ENCODE measurements at regions not wholly inside any gene's neighbourhood (a gene's known extent, or its start where the extent isn't known, plus 50 kb on each side); places are given as distances from the start of the nearest gene placed in this dataset.

GRCh38 chr21:38156200-38156599 lies 100.6 kb upstream of the KCNJ15 start:
- Histone ChIP-seq H3K9me2 (ENCODE audit: low read depth, low read length) (no peaks in the 10 kb centered on the region), H3K36me3 (ENCODE audit: insufficient read depth, low read length) (no peaks in the 10 kb centered on the region), H3F3A (ENCODE audit: insufficient read depth, low read length) (no peaks in the 10 kb centered on the region), H3K9ac (ENCODE audit: low read length) (no peak overlapping the region), H3K27ac (ENCODE audit: low read depth, low read length, poor library complexity, severe bottlenecking) (no peak overlapping the region), H3K4me3 (ENCODE audit: low read depth, low read length, poor library complexity, severe bottlenecking) (no peak overlapping the region), H3K27me3 (ENCODE audit: insufficient read depth, low read length) (no peaks in the 10 kb centered on the region), H3K4me1 (ENCODE audit: insufficient read depth, low read length, severe bottlenecking) (no peaks in the 10 kb centered on the region), H4K20me1 (ENCODE audit: insufficient read depth, low read length) (no peaks in the 10 kb centered on the region), H3K79me2 (ENCODE audit: insufficient read depth, low read length) (no peaks in the 10 kb centered on the region), H2AFZ (ENCODE audit: low read length) (no peak overlapping the region), H3K4me2 (ENCODE audit: low read length) (no peak overlapping the region), H3K9me3 (ENCODE audit: low read length) (no peaks in the 10 kb centered on the region)
- TF ChIP-seq EZH2 (IDR thresholded peaks at IDR 0.05; ENCODE audit: borderline replicate concordance, low read length) = no peak
- TF ChIP-seq CTCF (IDR thresholded peaks at IDR 0.05; ENCODE audit: low read length) = no peak

GRCh38 chr21:38159355-38159754 lies 97.4 kb upstream of the KCNJ15 start:
- H3K27me3 ChIP-seq (ENCODE audit: insufficient read depth, low read length) = no peaks in the 10 kb centered on the region

GRCh38 chr21:38165466-38166172 lies 91.2 kb upstream of the KCNJ15 start:
- TF ChIP-seq EZH2 (IDR thresholded peaks at IDR 0.05; ENCODE audit: borderline replicate concordance, low read length) (no peak), CTCF (IDR thresholded peaks at IDR 0.05; ENCODE audit: low read length) (no peak)
- no peak overlapping the region for H2AFZ ChIP-seq (ENCODE audit: low read length)

More at GRCh38 chr21:38159355-38159754, 97.4 kb upstream of the KCNJ15 start:
- Histone ChIP-seq H3K4me1 (ENCODE audit: insufficient read depth, low read length, severe bottlenecking) (no peaks in the 10 kb centered on the region), H3K9me3 (ENCODE audit: low read length) (no peaks in the 10 kb centered on the region), H3K36me3 (ENCODE audit: insufficient read depth, low read length) (no peaks in the 10 kb centered on the region), H3K4me3 (ENCODE audit: low read depth, low read length, poor library complexity, severe bottlenecking) (no peak overlapping the region), H4K20me1 (ENCODE audit: insufficient read depth, low read length) (no peaks in the 10 kb centered on the region), H3K9me2 (ENCODE audit: low read depth, low read length) (no peaks in the 10 kb centered on the region), H3K9ac (ENCODE audit: low read length) (no peak overlapping the region), H2AFZ (ENCODE audit: low read length) (no peak overlapping the region), H3K27ac (ENCODE audit: low read depth, low read length, poor library complexity, severe bottlenecking) (no peak overlapping the region), H3F3A (ENCODE audit: insufficient read depth, low read length) (no peaks in the 10 kb centered on the region), H3K79me2 (ENCODE audit: insufficient read depth, low read length) (no peaks in the 10 kb centered on the region), H3K4me2 (ENCODE audit: low read length) (no peak overlapping the region)
- TF ChIP-seq EZH2 (IDR thresholded peaks at IDR 0.05; ENCODE audit: borderline replicate concordance, low read length) (no peak), CTCF (IDR thresholded peaks at IDR 0.05; ENCODE audit: low read length) (peak; percentile 87)

More at GRCh38 chr21:38165466-38166172, 91.2 kb upstream of the KCNJ15 start:
- no peaks in the 10 kb centered on the region for H3K79me2 ChIP-seq (ENCODE audit: insufficient read depth, low read length)
- no peaks in the 10 kb centered on the region for H3K9me2 ChIP-seq (ENCODE audit: low read depth, low read length)
- no peaks in the 10 kb centered on the region for H3K4me1 ChIP-seq (ENCODE audit: insufficient read depth, low read length, severe bottlenecking)
- H3K4me3 ChIP-seq (ENCODE audit: low read depth, low read length, poor library complexity, severe bottlenecking) = no peak overlapping the region
- no peak overlapping the region for H3K4me2 ChIP-seq (ENCODE audit: low read length)
- no peak overlapping the region for H3K9ac ChIP-seq (ENCODE audit: low read length)
- no peak overlapping the region for H3K27ac ChIP-seq (ENCODE audit: low read depth, low read length, poor library complexity, severe bottlenecking)
- no peaks in the 10 kb centered on the region for H3K9me3 ChIP-seq (ENCODE audit: low read length)
- H3F3A ChIP-seq (ENCODE audit: insufficient read depth, low read length) = no peaks in the 10 kb centered on the region
- no peaks in the 10 kb centered on the region for H3K27me3 ChIP-seq (ENCODE audit: insufficient read depth, low read length)
- H4K20me1 ChIP-seq (ENCODE audit: insufficient read depth, low read length) = no peaks in the 10 kb centered on the region
- no peaks in the 10 kb centered on the region for H3K36me3 ChIP-seq (ENCODE audit: insufficient read depth, low read length)

Data from OCI-LY1 (cell line).